NCI-H2196 (cell line): ENCODE measurements at regions not wholly inside any gene's neighbourhood (a gene's known extent, or its start where the extent isn't known, plus 50 kb on each side); places are given as distances from the start of the nearest gene placed in this dataset.
"Not testable (repeated sequence)": the region's sequence is repeated elsewhere in the genome, so short reads cannot be mapped to it uniquely, and the experiment has no call there.

ENCODE experiments used
- DNase-seq: peaks from one replicate; lab custom pipeline; 2025; ENCODE audit not compliant: unreplicated experiment; lab: John Stamatoyannopoulos, UW

DNA sequence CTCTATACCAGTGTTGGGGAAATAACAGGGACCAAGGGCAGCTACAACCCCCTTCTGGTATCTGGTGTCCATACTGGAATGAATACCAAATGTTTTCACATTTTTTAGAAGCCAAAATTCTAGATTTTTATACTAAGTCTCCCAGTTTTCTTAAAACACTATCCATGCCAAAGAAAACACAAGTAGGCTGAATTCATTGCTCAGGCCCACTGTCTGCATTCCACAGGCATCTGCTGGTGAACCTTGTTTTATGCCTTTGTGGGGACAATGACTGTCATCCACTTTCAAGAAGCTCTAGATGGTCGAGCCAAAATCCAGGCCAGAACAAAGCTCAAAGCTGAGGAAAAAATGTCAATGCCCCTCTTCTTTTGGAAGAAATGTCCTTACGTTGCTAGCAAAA is 213.4 kb upstream of the RASGEF1B start:
- DNase-seq, result no peak

DNA sequence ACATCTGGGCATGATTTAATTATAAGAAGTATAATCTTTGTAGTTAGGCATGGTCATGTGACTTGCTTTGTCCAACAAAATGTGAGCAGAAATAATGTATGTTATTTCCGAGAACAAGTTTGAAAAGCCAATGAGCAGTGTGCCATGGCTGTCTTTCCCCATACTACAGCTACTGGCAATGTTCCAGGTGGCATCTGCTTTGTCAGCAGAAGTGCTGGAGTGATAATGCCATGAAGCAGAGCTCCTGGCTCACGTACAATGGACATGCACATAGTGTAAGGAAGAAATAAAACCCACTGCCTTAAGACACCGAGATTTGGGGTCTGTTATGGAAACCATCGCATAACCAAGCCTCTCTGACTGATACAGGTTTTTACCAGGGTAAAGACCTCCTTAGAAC is 212.6 kb upstream of the RASGEF1B start:
- peak; percentile 14 for DNase-seq

DNA sequence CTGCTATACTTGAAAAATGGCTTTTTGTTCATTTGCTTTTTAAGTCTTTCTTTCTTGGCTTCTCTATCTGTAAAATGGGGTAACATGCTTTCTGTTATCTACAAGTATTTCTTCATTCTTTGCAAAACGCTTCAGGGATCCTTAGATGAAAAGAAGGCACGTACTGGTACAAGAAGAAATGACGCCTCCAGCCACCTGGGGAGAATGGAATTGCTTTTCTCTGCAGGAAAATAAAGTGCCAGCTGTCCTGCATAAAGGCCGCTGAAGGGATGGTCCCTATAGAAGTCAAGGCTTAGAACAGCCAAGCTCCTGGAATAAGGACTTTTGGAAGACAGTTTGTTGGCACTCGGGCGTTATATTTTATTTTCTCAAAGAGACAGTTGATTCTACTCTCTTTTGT is 210.8 kb upstream of the RASGEF1B start:
- DNase-seq, result no peak

DNA sequence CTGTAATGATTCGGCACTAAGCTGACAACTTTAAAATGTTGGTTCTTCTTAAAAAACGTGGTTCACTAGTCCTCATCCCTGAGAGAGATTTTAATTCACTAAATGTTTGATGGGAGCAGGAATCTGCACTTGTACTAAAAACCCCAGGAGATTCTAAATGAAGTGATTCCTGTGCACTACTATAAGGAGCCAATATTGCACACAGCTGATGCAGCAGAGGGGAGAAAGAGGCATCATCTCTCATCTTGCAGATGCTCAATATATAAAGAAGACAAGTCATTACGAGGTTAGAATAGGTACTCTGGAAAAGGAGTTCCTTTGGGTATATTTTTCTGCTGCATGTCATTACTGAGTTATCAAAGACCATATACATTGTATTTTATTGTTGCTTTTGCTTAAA is 207.6 kb upstream of the RASGEF1B start:
- no peak for DNase-seq

DNA sequence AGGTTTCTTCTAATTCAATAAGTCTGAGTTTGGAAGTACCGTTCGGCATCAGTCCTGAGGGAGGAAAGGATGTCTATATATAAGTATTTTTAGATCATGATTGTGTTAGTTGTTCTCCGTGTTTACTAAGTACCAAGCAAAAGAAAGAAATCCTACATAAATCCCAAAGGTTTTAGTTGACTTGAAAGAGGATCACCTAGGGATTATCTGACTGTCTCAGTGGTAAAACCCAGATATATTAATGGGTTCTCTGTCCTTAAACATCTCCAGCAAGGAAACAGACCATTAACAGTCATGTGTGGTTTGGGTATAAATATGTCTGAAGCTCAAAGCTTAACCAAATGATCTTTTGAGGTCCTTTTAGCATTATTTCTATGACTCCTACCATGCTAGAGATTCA is 207.1 kb upstream of the RASGEF1B start:
- no peak for DNase-seq

DNA sequence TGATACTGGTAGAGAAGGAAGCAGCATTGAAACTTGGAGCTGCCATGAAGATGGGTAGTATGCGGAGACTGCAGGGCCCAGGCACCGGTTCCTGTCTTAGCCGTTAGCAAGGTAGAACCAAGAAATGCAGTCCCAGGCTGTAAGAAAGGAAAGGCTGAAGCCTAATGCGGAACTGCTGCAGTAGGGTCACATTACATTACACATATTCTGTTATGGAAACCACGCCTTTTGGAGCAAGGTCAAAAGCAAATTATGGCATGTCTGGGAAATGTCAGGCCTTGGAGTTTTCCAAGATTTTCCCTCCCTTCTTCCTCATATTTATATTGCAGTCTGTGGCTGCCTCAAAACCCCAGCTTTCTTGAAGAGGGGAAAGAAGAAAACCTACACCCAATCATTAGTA is 204.8 kb upstream of the RASGEF1B start:
- DNase-seq, result no peak

DNA sequence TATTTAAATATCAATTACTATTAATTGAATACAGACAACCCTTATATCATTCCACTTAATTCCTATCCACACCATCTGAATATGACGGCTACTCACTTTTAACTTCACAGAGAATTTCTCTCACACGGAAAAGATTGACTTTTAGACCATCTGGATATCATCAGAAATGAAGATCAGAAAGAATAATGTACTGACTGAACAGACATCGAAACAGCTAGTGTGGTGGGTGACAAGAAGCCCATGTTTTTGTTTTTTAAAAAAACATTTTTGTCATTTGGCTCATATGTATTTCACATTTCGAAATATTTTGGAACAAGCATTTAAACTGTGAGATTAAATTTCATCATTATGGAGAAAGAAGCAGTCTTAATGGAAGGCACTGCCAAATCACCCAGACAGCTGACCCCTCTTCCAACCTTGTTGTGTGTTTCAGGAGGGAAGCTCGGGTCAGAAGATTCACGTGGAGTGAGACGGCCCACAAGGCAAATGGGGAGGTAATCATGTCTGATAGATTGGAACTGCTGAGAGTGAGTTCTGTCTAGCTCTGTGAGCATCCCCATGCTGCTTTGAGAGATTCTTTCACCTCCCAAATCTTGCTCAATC is 204.2 kb upstream of the RASGEF1B start:
- DNase-seq, result no peak

DNA sequence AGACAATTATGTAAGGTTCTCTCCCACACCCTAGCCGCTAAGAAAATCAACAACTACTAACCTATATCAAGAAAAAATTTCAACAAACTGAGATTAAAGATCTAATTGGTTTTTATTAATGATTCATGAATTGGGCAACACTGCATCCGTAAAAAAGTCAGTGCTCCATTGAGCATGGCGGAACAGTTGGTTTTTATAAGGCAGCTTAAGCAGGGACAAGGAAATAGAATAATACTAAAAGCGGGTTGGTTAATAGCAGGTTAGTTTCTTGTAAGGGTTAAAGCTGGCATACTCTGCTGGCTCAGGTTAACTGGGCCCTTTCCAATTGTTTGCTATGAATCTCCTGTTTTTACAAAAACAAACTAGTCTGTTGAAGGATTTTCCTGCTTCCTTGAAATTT is 202.3 kb upstream of the RASGEF1B start:
- no peak for DNase-seq

DNA sequence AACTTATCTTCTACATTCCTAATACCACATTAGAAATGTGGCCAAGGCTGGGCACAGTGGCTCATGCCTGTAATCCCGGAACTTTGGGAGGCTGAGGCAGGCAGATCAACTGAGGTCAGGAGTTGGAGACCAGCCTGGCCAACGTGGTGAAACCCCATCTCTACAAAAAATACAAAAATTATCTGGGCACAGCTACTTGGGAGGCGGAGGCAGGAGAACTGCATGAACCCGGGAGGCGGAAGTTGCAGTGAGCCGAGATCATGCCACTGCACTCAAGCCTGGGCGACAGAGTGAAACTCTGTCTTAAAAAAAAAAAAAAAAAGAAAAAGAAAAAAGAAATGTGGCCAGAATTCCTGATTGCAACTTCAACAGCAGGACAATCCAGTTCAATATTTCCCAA is 196.6 kb upstream of the RASGEF1B start:
- DNase-seq, result not testable (repeated sequence)

DNA sequence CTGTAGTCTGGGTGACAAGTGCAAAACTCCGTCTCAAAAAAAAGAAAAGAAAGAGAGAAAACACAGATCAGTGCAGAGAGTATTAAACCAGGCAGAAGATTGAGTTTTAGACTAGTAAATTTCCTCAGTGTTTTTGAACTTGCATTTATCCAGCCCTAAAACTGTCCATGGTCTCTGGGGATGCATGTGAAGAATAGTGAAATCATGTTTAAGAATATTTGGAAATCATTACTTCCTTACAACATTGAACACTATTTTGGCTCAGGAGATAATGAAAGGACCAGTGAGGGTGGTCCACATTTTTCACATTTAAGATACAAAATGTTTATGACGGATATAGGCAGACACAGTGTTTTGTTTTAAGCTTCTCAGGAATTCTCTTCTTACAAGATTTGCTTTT is 195.8 kb upstream of the RASGEF1B start:
- DNase-seq, result no peak

DNA sequence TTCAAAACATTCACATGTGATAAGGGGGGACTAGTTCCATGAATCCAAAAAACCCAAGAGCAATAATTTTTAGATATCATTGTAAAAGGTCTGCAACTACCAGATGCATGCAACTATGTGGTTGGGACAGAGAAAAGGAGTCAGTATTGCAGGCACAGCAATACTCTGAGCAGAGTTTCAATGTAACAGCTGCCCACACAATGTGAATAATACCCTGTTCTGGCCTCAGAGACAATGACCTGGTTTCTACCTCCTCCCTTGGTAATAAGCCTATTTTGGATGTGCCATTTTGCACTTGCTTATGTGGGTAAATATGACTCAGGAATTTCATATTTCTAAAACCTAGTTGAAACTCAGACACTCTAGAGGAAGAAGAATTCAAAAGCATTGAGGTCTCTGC is 194.8 kb upstream of the RASGEF1B start:
- no peak for DNase-seq

DNA sequence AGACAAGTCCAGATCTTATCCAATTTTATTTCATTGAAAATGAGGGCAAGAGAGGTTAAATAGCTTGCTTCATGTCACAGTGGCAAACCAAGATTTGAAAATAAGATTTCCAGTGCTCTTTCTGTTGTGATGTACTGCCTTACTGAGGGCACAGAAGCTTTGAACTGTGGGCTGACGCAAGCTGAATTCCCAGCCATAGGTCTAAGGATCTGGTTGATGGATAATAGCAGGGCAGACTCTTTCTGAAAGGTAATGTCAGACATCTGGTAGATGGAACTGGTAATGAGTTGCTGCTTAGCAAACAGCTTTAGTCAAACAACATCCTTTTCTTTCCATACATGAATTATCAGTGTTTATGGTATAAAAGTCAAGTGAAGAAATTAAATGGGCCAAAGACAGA is 193.9 kb upstream of the RASGEF1B start:
- no peak for DNase-seq

DNA sequence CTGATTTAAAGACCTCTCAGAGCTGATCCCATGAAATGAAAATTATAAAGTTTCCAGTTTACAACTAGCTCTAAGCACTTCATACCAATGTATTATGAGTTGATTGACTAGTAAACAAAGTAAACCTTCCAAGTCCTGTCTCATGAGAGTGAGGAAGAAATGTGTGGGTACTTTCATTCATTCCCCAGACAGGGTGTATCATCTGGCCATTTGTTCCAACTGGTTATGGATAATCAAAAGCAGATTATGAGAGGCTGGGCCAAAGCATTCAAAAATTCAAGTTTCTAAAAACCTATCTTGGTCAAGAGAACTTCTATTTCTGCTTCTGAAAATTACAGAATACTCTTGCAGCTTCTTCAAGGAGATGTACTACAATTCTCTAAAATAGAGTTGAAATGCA is 193.3 kb upstream of the RASGEF1B start:
- no peak for DNase-seq

DNA sequence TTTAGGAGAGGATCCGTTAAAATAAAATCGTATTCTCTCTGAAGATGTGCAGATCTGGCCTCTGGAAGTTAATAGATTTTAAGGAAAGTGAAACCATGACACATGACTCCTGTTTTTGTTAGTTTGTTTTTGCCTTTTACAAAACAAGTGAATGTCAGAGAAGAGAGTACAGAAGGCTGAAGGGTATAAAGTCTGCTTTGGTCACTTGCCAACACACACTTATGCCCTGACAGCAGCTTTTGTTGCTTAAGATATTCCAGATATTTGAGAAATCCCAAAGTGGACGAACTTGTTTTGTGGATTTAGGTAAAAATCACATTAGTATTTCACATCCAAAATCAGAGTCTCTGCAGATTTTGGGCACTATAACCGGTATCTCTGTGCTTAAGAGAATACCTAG is 192.4 kb upstream of the RASGEF1B start:
- DNase-seq, result no peak

DNA sequence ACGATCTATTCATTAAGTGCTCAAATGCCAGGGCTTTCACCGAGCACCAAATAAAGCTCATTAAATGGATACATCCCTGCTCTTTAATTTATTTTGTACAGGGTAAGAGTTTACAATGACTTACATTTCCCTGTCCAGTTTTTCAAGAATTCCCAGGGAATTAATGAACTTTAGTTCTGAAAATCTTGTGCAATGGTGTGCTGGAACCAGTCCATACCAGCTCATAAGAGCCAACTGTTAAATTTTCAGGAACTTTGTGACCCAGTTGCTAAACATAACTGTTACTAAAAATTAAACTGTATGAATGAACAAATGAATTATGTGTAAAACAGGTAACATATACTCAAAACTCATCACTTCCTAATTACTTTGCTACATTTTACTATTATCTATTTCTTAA is 191.7 kb upstream of the RASGEF1B start:
- DNase-seq, result no peak

DNA sequence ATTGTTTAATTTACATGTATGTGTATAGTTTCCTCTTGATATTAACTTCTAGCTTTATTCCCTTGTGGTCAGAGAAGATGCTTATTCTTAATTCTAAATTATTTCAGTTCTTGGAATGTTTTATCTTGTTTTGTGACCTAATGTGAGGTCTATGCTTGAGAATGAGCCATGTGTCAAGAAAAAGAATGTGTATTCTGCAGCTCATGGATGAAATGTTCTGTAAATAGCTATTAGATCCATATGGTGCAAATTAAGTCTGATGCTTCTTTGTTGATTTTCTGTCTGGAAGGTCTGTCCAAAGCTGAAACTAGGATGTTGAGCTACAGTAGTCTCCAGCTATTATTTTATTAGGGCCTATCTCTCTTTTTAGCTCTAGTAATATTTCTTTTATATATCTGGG is 187.3 kb upstream of the RASGEF1B start:
- DNase-seq, result no peak

DNA sequence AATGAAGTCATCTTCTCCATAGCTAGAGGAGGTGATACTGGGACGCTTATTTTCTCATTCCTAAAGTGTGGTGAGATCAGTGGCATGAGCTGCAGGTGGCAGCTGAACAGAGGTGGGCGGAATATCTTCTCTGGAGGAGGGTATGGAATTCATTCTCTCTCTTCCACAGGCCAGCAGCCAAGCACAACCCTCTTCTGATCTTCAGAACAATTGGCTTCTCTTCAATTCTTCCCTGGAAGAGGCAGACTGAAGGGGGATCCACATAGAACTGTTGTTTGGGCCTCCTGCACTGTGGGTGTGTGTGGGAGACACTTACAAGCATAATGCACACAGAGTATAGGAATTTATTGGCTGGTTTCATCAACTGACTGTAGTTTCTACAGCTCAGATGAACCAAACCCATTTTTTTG is 180.4 kb upstream of the RASGEF1B start:
- no peak for DNase-seq

DNA sequence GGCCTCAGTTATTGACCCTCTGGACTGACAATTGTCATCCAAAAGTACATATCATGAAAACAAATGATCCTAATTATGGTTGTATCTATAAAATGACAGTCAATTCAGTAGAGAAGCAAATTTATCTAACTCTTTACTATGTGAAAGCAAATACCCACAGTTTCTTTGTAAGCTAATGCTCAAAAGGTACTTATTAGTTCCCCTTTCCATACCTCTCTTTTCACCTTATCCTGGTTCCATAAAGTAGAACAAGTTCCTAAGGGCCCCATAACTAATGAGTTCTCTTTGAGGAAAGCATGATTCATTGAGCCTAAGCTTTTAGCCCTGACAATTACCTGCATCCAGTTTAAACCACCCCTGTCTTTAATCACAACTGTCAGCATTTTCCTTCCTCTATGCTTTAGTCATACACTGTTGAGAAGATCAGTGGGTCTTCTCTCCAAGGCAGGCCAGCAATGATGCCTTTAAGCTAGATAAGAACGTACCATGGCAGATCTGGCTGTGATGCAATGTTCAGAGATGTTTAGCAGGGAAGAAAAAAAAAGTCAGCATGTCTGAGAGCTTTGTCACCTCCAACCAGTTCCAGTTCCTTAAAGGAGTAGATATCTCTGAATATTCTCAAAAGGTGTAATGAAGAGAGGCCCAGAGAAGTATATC is 179.7 kb upstream of the RASGEF1B start:
- no peak for DNase-seq

DNA sequence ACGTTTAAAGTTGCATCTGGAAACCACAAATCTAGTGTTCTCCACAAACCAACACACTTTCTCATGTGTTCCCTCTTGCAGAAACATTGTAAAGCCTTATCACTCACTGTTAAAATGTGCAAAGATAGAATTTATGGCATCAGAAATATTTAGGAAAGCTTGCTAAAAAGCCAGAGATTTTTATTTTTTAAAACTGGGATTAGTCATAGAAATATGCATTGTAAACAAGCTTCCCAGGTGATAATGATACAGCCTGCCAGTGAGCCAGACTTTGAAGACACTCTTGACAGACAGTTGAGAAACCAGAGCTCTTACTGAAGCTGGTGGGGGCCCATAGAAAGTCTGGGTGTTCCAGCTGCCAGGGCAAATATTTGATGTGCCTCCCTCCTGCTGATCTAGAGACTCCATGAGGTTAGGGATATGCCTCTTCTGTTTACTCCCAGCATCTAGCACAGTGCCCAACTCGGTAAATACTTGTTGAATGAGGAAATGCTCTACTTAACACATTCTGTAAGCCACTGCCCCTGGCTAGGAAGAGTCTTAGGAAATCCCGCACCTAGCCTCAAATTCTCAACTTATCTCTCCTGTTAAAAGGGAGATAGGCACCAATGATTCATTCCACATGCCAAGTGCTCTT is 179.0 kb upstream of the RASGEF1B start:
- peak; percentile 42 for DNase-seq

DNA sequence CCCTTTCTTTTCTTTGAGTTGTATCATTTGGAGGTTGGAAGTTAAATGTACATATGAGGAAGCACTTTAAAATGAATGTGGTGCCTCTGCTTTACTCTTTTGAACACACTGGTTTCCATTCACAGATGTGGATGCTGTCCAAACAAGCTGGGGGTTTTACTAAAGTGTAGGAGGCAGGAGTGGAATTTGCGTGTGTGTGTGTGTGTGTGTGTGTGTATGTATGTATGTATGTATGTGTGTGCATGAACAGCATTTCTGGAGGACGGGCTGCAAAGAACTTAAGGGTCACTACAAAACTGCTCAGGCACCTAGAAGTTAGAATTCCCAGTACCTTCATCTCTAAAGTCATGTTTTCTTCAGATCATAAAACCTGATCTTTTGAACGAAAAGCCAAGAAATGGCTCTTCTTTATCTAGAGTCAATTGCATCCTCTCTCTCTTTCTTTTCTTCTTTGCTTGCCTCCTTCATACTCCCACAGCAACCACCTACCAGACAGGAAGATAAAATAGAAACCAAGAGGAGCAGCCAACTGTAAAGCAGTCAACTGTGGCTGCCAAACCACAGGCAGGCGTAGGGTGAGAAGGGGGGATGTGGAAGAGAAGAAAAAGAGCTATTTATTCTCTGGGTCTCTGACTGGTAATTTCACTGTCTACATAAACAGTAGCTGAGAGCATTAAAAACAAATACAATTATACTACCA is 177.0 kb upstream of the RASGEF1B start:
- DNase-seq, result peak; percentile 41

DNA sequence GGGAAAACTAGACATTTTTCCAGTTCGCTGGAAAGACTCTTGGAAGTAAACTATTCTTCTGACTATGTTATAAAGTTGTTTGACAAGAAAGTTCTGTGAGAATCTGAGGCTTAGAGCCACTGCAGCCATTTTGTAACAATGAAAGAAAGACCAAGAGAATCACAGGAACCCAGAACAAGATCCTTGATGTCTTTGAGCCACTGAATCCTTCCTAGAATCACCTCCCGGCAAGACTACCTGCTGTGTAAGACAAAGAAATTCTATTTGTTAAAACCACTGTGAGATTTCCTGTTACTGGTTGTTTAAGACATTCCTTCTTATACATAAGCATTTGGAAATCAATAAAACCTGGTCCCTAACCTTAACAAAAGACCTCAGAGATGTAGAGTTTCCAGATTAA is 175.7 kb upstream of the RASGEF1B start:
- DNase-seq, result no peak

DNA sequence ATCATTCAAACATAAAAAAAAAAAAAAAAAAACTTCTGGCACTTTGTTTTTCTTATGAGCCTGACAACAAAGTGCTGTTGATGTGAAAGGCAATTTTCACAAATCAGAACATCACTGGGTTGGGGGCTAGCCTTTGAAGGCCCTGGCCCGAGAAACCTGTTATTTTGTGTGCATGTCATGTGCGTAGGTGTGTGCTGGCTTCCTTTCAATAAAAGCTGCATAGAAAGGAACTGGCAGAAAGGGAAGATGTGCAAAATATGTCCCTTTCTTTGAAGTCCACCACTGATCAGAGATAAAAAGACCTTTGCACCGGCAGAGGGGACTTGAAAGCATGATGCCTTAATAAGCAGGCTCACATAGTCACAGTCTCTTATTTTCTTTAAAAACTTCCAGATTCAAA is 170.8 kb upstream of the RASGEF1B start:
- no peak for DNase-seq
